ENCODE measurements at regions not wholly inside any gene's neighbourhood (a gene's known extent, or its start where the extent isn't known, plus 50 kb on each side); places are given as distances from the start of the nearest gene placed in this dataset.

DNA sequence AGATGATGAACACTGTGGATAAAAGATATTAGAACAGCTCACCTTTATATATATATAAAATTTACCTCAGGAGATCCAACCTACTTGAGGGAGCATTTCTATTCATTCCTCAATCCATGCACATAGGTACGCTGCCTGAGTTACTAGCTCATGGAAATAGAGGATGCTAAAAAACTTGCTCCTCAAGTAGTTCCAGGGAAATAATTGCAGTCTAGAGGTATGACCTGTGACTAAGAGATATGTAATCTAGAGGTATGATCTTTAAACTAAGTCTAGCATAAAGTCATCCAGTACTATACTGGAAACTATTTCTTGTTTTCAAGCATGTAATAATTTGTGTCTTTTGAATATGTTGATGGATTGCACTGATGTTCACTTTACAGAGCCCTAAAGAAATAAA lies 471.2 kb downstream of the TAF11L14 start:
- H3K27ac Mint-ChIP-seq: no peak overlapping the region
- H4K20me1 ChIP-seq (ENCODE audit: control insufficient read depth, insufficient read depth, insufficient read length): no peaks in the 10 kb centered on the region
- no peak overlapping the region for H4K8ac ChIP-seq (replicated peaks; ENCODE audit: insufficient read length, low read depth, low read length)

More for the DNA sequence above, 471.2 kb downstream of the TAF11L14 start:
- Histone ChIP-seq H2BK15ac (ENCODE audit: low read depth, low read length) (no peak overlapping the region), H3K23ac (ENCODE audit: insufficient read length, low read depth, low read length) (no peak overlapping the region), H3T11ph (ENCODE audit: low read length) (no peak overlapping the region), H3K4me2 (ENCODE audit: insufficient read depth, insufficient read length, low read length) (no peak overlapping the region), H3K56ac (ENCODE audit: insufficient read length, low read depth, low read length) (no peak overlapping the region), H3K27ac (ENCODE audit: insufficient read length, low read depth, low read length) (no peak overlapping the region), H4K5ac (ENCODE audit: insufficient read length, low read depth, low read length) (no peak overlapping the region), H3K23me2 (ENCODE audit: insufficient read length, low read depth, low read length, poor library complexity, severe bottlenecking) (no peaks in the 10 kb centered on the region), H3K4ac (ENCODE audit: low read depth, low read length) (no peak overlapping the region), H2BK20ac (ENCODE audit: low read depth, low read length, poor library complexity, severe bottlenecking) (no peak overlapping the region), H3K79me2 (ENCODE audit: insufficient read depth, low read length) (no peaks in the 10 kb centered on the region), H3K4me1 (ENCODE audit: insufficient read depth, low read length) (no peaks in the 10 kb centered on the region), H2AFZ (ENCODE audit: low read length) (no peak overlapping the region), H3K14ac (ENCODE audit: insufficient read depth, low read length) (no peak overlapping the region), H3K27me3 (ENCODE audit: insufficient read depth, low read length) (no peaks in the 10 kb centered on the region), H3K79me1 (ENCODE audit: insufficient read depth, low read depth, low read length, poor library complexity, severe bottlenecking) (no peaks in the 10 kb centered on the region), H3K9ac (ENCODE audit: extremely low read depth, insufficient read length, low read length) (no peak overlapping the region), H4K91ac (ENCODE audit: insufficient read length, low read depth, low read length) (no peak overlapping the region), H2AK5ac (ENCODE audit: insufficient read length, low read length) (no peak overlapping the region), H2BK12ac (ENCODE audit: insufficient read length, low read depth, low read length) (no peak overlapping the region), H2BK5ac (ENCODE audit: insufficient read length, low read length) (no peak overlapping the region), H2BK120ac (ENCODE audit: low read depth, low read length, poor library complexity, severe bottlenecking) (no peak overlapping the region), H3K9me3 (ENCODE audit: control insufficient read depth, low read depth, low read length) (no peaks in the 10 kb centered on the region), H3K18ac (ENCODE audit: insufficient read length, low read depth, low read length) (no peak overlapping the region)
- WGBS (ENCODE audit: extremely low coverage, insufficient read length, low lambda C conversion rate): no CpG with 5 or more reads among the region's 1 CpG
- TF ChIP-seq, protein P1, sequence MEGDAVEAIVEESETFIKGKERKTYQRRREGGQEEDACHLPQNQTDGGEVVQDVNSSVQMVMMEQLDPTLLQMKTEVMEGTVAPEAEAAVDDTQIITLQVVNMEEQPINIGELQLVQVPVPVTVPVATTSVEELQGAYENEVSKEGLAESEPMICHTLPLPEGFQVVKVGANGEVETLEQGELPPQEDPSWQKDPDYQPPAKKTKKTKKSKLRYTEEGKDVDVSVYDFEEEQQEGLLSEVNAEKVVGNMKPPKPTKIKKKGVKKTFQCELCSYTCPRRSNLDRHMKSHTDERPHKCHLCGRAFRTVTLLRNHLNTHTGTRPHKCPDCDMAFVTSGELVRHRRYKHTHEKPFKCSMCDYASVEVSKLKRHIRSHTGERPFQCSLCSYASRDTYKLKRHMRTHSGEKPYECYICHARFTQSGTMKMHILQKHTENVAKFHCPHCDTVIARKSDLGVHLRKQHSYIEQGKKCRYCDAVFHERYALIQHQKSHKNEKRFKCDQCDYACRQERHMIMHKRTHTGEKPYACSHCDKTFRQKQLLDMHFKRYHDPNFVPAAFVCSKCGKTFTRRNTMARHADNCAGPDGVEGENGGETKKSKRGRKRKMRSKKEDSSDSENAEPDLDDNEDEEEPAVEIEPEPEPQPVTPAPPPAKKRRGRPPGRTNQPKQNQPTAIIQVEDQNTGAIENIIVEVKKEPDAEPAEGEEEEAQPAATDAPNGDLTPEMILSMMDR (conservative IDR thresholded peaks at IDR 0.05): no peak
- Mint-ChIP-seq H3K4me1 (no peaks in the 10 kb centered on the region), H3K4me3 (no peak overlapping the region), H3K9me3 (no peaks in the 10 kb centered on the region), H3K27me3 (ENCODE audit: low read depth) (no peaks in the 10 kb centered on the region), H3K36me3 (ENCODE audit: insufficient read depth in 1 of 3, low read depth in 3 of 3) (no peaks in the 10 kb centered on the region)
- no peak for DNase-seq

Data from H9 (cell line).